Chondrocyte (in vitro differentiated cells): ENCODE measurements at regions not wholly inside any gene's neighbourhood (a gene's known extent, or its start where the extent isn't known, plus 50 kb on each side); places are given as distances from the start of the nearest gene placed in this dataset.
"Not testable (repeated sequence)": the region's sequence is repeated elsewhere in the genome, so short reads cannot be mapped to it uniquely, and the experiment has no call there.

ENCODE experiments used
- DNase-seq: peaks from one replicate; pipeline ENCODE4 v3.0.0; 2021; ENCODE audit warnings: mixed read lengths, low spot score
- H3K27ac Mint-ChIP-seq: one replicate; pipeline ENCODE4 v1.8.0; 2021; ENCODE audit warnings: mild to moderate bottlenecking, moderate library complexity, mixed read lengths; ENCODE audit not compliant: unreplicated experiment
- H3K27me3 Mint-ChIP-seq: 2 replicates; pipeline ENCODE4 v1.8.0; 2021; ENCODE audit warnings: low read depth, mixed read lengths
- H3K36me3 Mint-ChIP-seq: 2 replicates; pipeline ENCODE4 v1.8.0; 2021; ENCODE audit warnings: low read depth, mixed read lengths
- H3K4me1 Mint-ChIP-seq: 2 replicates; pipeline ENCODE4 v1.8.0; 2021; ENCODE audit warnings: low read depth, mild to moderate bottlenecking, mixed read lengths
- H3K4me3 Mint-ChIP-seq: one replicate; pipeline ENCODE4 v1.8.0; 2021; ENCODE audit warnings: mild to moderate bottlenecking, moderate library complexity, mixed read lengths; ENCODE audit not compliant: unreplicated experiment
- H3K9me3 Mint-ChIP-seq: 2 replicates; pipeline ENCODE4 v1.8.0; 2021; ENCODE audit warnings: low read depth, mixed read lengths
- TF ChIP-seq, protein P1 (sequence below): fragments of 200-600 bp; sonication (generic); IDR thresholded peaks from 2 replicates; pipeline ENCODE4 v1.5.0; 2021; ENCODE audit warnings: antibody characterized with exemption, mild to moderate bottlenecking, moderate library complexity

DNA sequence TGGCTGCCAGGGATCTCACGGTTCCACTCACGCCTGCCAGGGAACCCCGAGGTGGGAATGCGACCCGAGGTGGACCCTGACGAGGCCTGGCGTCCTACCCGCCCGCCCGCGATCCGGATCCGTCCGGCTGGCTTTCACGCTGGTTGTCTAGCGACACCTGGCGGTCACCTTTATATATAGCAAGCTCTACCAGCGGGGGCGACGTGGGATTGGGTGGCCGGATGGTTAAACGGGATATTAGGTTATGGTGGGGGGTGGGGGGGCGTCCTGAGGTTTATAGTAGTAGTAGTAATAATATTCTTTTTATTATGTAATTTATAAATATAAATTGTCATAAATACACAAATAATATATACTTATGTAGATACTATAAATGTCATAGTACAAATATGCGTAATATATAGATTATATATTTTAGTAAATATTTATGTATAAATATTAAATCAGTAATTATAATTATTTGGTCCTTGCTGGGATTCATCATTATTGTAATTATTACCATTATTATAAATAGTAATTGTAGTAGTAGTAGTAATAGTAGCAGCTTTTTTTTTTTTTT, 136.9 kb downstream of the KCNJ12 start:
- no peak for DNase-seq
- TF ChIP-seq, protein P1, sequence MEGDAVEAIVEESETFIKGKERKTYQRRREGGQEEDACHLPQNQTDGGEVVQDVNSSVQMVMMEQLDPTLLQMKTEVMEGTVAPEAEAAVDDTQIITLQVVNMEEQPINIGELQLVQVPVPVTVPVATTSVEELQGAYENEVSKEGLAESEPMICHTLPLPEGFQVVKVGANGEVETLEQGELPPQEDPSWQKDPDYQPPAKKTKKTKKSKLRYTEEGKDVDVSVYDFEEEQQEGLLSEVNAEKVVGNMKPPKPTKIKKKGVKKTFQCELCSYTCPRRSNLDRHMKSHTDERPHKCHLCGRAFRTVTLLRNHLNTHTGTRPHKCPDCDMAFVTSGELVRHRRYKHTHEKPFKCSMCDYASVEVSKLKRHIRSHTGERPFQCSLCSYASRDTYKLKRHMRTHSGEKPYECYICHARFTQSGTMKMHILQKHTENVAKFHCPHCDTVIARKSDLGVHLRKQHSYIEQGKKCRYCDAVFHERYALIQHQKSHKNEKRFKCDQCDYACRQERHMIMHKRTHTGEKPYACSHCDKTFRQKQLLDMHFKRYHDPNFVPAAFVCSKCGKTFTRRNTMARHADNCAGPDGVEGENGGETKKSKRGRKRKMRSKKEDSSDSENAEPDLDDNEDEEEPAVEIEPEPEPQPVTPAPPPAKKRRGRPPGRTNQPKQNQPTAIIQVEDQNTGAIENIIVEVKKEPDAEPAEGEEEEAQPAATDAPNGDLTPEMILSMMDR = peak; percentile 91
- Mint-ChIP-seq H3K9me3 (no peaks in the 10 kb centered on the region), H3K27me3 (peaks cover 14% of the 10 kb centered on the region), H3K4me1 (peaks cover 15% of the 10 kb centered on the region), H3K27ac (no peak overlapping the region), H3K36me3 (no peaks in the 10 kb centered on the region), H3K4me3 (peak overlapping the region; percentile 59)

DNA sequence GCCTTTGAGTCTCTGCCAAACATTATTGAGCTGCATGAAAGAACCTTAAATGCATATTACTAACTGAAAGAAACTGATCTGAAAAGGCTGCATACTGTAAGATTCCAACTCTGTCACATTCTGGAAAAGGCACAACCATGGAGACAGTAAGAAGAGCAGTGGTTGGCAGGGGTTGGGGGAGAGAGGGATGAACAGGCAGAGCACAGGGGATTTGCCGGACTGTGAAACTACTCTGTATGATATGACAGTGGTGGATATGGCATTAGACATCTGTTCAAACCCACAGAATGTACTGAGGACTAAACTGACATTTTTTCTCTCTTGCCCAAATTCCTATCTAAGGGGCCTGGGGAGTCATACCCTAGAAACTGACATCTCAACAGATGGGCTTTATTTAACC, 138.4 kb downstream of the KCNJ12 start:
- H3K27me3 Mint-ChIP-seq = peaks cover 16% of the 10 kb centered on the region
- not testable (repeated sequence) for H3K4me3 Mint-ChIP-seq
- peaks cover 15% of the 10 kb centered on the region for H3K4me1 Mint-ChIP-seq

DNA sequence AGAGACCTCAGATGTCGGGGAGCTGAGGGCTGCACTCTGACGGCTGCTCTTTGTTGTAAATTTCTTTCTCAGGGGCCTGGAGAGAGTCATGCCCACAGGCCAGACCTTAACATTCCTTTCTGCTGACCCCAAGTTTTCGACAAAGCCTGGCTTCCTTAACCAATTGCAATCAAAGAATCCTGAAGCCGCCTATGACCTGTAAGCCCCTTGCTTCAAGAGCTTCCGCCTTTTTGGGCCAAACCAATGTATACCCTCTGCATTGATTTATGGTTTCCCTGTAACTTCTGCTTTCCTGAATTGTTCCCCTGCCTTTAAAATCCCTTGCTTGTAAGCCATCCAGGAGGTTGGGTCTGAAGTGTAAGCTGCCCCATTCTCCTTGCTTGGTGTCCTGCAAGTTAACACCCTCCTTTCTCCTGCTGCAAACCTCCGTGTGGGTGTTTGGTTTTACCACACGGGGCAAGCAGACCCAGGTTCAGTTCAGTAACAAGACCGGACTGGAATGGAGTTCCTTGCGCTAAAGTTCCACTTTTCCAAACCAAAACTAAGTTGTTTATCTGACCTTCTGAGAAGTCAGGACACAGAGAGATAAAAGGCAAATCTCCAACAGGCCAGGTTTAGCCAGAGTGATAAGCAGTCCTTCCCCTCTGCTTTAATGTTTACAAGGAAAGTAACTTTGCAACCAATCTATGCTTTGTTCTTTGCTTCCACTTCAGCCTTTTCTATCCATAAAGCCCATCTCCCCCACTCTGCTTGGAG, 141.6 kb downstream of the KCNJ12 start:
- Mint-ChIP-seq H3K9me3 (no peaks in the 10 kb centered on the region), H3K36me3 (peaks cover 2% of the 10 kb centered on the region), H3K4me3 (no peak overlapping the region), H3K4me1 (peaks cover 2% of the 10 kb centered on the region), H3K27me3 (peaks cover 13% of the 10 kb centered on the region), H3K27ac (no peak overlapping the region)
- DNase-seq = no peak
- TF ChIP-seq, protein P1 = no peak

More for the DNA sequence above, 138.4 kb downstream of the KCNJ12 start:
- DNase-seq, H3K9me3 Mint-ChIP-seq, H3K27ac Mint-ChIP-seq, H3K36me3 Mint-ChIP-seq: not testable (repeated sequence)

DNA sequence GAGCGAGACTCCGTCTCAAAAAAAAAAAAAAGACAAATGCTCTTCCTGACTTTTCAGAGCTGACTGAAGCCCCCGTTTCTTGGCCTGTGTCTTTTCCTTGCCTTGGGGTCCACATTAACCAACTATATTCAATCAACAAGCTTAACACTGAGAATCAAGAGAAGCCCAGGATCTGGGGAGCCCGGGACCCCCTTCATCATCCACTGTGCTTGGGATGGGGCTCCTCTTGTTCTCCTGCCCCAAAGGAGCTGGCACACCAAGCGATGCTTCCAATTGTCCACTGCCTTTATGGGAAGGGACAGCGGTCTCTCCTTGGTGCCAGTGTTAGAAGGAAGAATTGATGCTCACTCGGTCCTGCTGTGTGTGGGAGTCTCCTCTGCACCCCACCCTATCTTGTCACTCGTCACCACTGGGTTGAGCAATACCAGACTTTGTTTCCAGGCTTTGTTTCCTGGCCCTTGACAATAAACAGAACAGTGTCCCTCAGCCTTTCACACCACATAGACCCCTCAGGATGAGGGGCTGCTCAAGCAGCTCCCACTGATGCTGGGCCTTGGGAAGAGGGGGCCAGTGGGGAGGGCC, 146.7 kb downstream of the KCNJ12 start:
- no peak for DNase-seq
- peaks cover 6% of the 10 kb centered on the region for H3K36me3 Mint-ChIP-seq
- TF ChIP-seq, protein P1 = no peak
- no peaks in the 10 kb centered on the region for H3K4me1 Mint-ChIP-seq
- H3K27ac Mint-ChIP-seq = no peak overlapping the region
- H3K27me3 Mint-ChIP-seq = peaks cover 7% of the 10 kb centered on the region
- H3K4me3 Mint-ChIP-seq = no peak overlapping the region
- H3K9me3 Mint-ChIP-seq = no peaks in the 10 kb centered on the region

DNA sequence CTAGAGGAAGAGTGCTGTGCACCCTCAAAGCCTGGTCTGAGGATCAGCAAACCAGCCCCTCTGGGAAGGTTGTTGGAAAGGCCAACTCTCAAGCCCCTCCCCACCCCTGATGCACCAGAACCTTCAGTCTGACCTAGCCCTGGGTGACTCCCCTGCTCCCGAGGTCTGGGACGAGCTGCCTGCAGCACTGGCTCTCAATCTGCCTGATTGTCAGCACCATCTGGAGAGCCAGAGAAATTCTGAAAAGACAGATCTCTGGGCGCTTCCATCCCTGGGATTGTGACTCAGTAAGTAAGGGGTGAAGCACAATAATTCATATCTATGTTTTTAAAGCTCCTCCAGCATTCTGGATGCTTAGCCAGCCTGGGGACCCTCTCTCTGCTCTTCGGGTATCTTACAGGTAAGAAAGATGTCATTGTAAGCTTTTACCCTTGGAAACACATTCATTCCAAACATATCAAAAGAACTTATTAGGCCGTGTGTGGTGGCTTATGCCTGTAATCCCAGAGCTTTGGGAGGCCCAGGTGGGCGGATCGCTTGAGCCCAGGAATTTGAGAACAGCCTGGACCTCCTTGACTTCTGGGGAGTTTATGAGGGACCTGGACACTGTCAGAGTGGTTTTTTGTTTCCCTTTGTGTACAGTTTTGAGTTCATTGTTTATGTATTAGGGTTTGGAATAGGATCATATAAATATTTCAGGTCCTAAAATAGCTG, 147.5 kb downstream of the KCNJ12 start:
- peaks cover 6% of the 10 kb centered on the region for H3K36me3 Mint-ChIP-seq
- no peak overlapping the region for H3K4me3 Mint-ChIP-seq
- DNase-seq = no peak
- no peaks in the 10 kb centered on the region for H3K9me3 Mint-ChIP-seq
- TF ChIP-seq, protein P1 = no peak
- no peak overlapping the region for H3K27ac Mint-ChIP-seq
- peaks cover 6% of the 10 kb centered on the region for H3K27me3 Mint-ChIP-seq
- H3K4me1 Mint-ChIP-seq = no peaks in the 10 kb centered on the region
